Osteocyte (in vitro differentiated cells): ENCODE measurements at regions not wholly inside any gene's neighbourhood (a gene's known extent, or its start where the extent isn't known, plus 50 kb on each side); places are given as distances from the start of the nearest gene placed in this dataset.

ENCODE experiments used
- DNase-seq: peaks from one replicate; pipeline ENCODE4 v3.0.0; 2021; ENCODE audit warnings: mixed read lengths; ENCODE audit not compliant: unreplicated experiment; ENCODE audit errors: extremely low spot score
- H3K27ac Mint-ChIP-seq: one replicate; pipeline ENCODE4 v1.8.0; 2021; ENCODE audit warnings: mild to moderate bottlenecking, mixed read lengths; ENCODE audit not compliant: unreplicated experiment
- H3K27me3 Mint-ChIP-seq: one replicate; pipeline ENCODE4 v1.8.0; 2021; ENCODE audit warnings: mixed read lengths; ENCODE audit not compliant: unreplicated experiment
- H3K36me3 Mint-ChIP-seq: one replicate; pipeline ENCODE4 v1.8.0; 2021; ENCODE audit warnings: mixed read lengths; ENCODE audit not compliant: unreplicated experiment
- H3K4me1 Mint-ChIP-seq: one replicate; pipeline ENCODE4 v1.8.0; 2021; ENCODE audit warnings: mixed read lengths; ENCODE audit not compliant: unreplicated experiment
- H3K4me3 Mint-ChIP-seq: one replicate; pipeline ENCODE4 v1.8.0; 2021; ENCODE audit warnings: mild to moderate bottlenecking, moderate library complexity, mixed read lengths; ENCODE audit not compliant: unreplicated experiment
- H3K9me3 Mint-ChIP-seq: one replicate; pipeline ENCODE4 v1.8.0; 2021; ENCODE audit warnings: mixed read lengths; ENCODE audit not compliant: unreplicated experiment
- TF ChIP-seq, protein P1 (sequence below): fragments of 200-600 bp; sonication (generic); IDR thresholded peaks from 2 replicates; pipeline ENCODE4 v1.5.0; 2021; ENCODE audit warnings: antibody characterized with exemption, mild to moderate bottlenecking, moderate library complexity

DNA sequence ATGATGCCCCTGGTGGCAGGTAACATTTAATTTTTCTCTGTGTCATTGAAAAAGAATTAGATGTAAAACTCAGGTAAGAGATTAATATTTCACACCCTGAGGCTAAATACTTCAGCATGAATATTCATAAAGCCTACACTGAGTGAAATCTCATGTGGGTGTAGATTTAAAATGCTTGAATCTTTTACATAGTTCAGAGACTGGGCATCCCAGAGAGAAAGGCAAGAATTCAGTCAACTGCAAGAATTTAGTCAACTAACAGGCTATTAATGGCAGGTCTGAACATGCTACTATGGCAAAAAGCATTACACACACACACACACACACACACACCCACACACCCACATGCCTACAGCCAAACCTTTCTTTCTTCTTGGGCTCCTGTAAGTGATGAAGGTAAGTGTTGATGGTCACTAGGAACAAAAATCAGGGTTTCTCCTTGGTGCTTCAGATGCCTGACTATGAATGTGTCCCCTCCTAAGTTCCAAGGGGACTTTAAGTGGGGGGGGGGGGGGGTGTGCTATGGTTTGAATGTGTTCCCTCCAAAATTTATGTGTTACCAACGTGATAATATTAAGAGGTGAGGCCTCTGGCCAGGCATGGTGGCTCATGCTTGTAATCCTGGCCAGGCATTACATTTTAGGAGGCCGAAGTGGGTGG is 63.7 kb upstream of the PSMD7 start:
- no peak overlapping the region for H3K27ac Mint-ChIP-seq
- no peak for DNase-seq
- no peaks in the 10 kb centered on the region for H3K9me3 Mint-ChIP-seq
- no peaks in the 10 kb centered on the region for H3K4me1 Mint-ChIP-seq
- no peak overlapping the region for H3K4me3 Mint-ChIP-seq
- peaks cover 30% of the 10 kb centered on the region for H3K27me3 Mint-ChIP-seq
- no peaks in the 10 kb centered on the region for H3K36me3 Mint-ChIP-seq
- TF ChIP-seq, protein P1, sequence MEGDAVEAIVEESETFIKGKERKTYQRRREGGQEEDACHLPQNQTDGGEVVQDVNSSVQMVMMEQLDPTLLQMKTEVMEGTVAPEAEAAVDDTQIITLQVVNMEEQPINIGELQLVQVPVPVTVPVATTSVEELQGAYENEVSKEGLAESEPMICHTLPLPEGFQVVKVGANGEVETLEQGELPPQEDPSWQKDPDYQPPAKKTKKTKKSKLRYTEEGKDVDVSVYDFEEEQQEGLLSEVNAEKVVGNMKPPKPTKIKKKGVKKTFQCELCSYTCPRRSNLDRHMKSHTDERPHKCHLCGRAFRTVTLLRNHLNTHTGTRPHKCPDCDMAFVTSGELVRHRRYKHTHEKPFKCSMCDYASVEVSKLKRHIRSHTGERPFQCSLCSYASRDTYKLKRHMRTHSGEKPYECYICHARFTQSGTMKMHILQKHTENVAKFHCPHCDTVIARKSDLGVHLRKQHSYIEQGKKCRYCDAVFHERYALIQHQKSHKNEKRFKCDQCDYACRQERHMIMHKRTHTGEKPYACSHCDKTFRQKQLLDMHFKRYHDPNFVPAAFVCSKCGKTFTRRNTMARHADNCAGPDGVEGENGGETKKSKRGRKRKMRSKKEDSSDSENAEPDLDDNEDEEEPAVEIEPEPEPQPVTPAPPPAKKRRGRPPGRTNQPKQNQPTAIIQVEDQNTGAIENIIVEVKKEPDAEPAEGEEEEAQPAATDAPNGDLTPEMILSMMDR = no peak

DNA sequence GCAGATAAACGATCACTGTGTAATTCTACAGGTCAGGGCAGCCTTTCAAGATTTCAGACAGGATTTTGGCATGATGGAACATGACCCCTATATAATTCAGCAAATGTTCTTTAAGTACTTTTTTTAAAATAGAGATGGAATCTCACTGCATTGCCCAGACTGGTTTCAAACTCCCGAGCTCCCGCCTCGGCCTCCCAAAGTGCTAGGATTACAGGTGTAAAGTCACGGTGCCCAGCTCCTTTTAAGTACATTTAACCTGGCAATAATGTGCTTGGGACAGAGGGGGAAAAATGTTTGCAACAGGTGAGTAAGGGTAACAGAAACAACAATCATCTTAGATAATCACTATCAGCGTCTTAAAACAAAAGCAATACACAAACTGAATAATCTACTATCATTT is 66.5 kb upstream of the PSMD7 start:
- H3K9me3 Mint-ChIP-seq = no peaks in the 10 kb centered on the region
- no peaks in the 10 kb centered on the region for H3K36me3 Mint-ChIP-seq
- no peak overlapping the region for H3K27ac Mint-ChIP-seq
- H3K4me3 Mint-ChIP-seq = no peak overlapping the region
- TF ChIP-seq, protein P1 = no peak
- no peaks in the 10 kb centered on the region for H3K4me1 Mint-ChIP-seq
- peaks cover 29% of the 10 kb centered on the region for H3K27me3 Mint-ChIP-seq
- DNase-seq = peak; percentile 64

DNA sequence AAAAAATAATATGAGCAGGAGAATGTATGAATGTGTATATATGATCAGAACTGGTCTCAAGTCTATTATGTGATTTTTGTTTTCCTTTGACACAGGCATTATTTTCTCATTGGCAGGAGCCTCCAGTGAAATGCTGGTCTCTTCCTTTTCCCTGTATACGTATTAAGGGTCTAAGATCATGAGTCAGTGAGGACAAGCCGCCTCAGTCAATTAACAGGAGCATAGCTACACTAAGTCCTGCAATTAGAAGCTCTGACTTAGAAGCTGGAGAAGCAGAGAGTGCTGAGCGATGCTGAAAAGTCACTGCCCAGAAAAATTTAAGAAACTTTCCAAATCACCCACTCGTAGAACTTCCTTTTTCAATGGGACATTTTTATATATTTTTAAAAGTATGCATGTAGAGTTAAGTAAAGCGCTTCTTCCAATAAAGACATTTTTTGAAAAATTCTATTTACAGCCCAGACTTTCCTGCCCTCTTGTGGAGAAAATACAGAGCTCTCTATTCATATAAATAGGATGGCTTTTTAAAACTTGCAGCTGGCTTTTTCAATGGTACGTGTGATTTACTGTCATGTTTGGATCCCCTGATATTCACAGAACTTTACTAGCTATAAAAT is 70.2 kb upstream of the PSMD7 start:
- DNase-seq = no peak
- Mint-ChIP-seq H3K27me3 (peaks cover 26% of the 10 kb centered on the region), H3K4me3 (no peak overlapping the region), H3K36me3 (no peaks in the 10 kb centered on the region), H3K27ac (no peak overlapping the region), H3K4me1 (no peaks in the 10 kb centered on the region), H3K9me3 (no peaks in the 10 kb centered on the region)
- TF ChIP-seq, protein P1 = peak; percentile 65

DNA sequence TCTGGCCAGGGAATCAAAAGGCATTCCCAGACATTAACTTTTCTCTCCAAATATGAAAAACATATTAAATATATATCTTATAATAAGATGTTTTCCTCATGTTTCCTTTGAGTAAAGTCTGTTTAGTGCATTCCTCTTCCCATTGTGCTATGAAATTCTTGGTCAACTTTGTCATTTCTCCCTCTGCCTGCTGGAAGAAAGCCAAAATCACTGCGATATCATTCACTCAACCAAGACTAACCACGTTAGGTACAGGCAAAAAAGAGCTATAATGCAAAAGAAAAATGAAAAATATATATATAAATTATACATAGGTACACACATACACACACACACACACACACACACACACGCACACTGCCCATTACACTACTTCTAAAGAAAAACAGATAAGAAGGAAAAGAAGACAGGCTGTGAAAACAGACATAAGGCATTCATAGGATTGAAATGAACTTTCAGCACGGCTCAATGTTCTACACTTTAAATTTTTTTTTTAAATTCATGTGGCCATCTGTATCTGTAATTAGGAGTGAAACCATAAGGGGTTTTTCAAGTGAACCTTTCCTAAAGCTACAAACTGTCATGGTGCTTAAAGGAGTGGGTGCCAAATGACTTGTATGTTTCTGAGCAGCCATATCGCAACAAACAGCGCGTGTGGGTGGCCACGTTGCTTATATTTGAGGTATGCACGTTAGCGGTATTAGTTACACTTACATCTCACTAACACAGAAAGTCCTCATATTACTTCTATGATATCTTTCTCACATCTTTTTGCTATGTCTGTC is 71.6 kb upstream of the PSMD7 start:
- peaks cover 21% of the 10 kb centered on the region for H3K27me3 Mint-ChIP-seq
- H3K9me3 Mint-ChIP-seq = no peaks in the 10 kb centered on the region
- no peak overlapping the region for H3K27ac Mint-ChIP-seq
- H3K36me3 Mint-ChIP-seq = no peaks in the 10 kb centered on the region
- no peak overlapping the region for H3K4me3 Mint-ChIP-seq
- no peak for DNase-seq
- TF ChIP-seq, protein P1 = no peak
- no peaks in the 10 kb centered on the region for H3K4me1 Mint-ChIP-seq

DNA sequence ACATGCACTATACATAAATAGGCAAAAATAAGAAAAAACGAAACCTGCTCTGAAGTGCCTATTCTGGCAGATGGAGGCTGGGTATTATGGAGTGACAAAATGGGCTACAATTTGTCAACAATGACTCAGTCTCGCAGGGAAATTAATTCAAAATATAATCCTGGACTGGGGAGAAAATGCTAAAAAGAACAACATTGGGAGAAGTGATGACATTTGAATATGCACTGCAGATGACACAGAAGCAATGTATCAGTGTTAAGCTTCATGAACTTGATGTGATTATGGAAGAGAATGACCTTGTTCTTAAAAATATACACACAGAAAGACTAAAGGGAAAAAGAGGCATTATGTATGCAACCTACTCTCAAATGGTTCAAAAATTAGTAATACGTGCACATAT is 74.8 kb upstream of the PSMD7 start:
- TF ChIP-seq, protein P1 = no peak
- Mint-ChIP-seq H3K4me1 (no peaks in the 10 kb centered on the region), H3K4me3 (no peak overlapping the region), H3K27ac (no peak overlapping the region), H3K27me3 (peaks cover 22% of the 10 kb centered on the region), H3K36me3 (no peaks in the 10 kb centered on the region), H3K9me3 (no peaks in the 10 kb centered on the region)
- DNase-seq = no peak
